Stomach (tissue), 8 donors: ENCODE measurements at regions not wholly inside any gene's neighbourhood (a gene's known extent, or its start where the extent isn't known, plus 50 kb on each side); places are given as distances from the start of the nearest gene placed in this dataset.

Experiments used
- DNase-seq, 2 donors: peaks; one replicate each; pipeline versions ENCODE4 v3.0.0 to v3.0.0-alpha.2; 2013 to 2019
- H3K27ac ChIP-seq, 5 donors: fragments of 200-600 bp in 4 of 5; sonication (generic) in 4 of 5; one replicate each; pipeline ENCODE4 v1.5.1; 2013 to 2019; ENCODE audit warnings: mild to moderate bottlenecking in 1 of 5, moderate library complexity in 1 of 5
- H3K27me3 ChIP-seq, 3 donors: fragments of 200-600 bp; sonication (generic); one replicate each; pipeline ENCODE4 v1.5.1; 2017 to 2019; ENCODE audit warnings: mixed run types in 1 of 3
- H3K36me3 ChIP-seq, 4 donors: fragments of 200-600 bp; sonication (generic); 1 replicate in 3 of 4; 2 replicates in 1 of 4; pipeline ENCODE4 v1.5.1; 2016 to 2019
- H3K4me1 ChIP-seq, 4 donors: fragments of 200-600 bp; sonication (generic); one replicate each; pipeline ENCODE4 v1.5.1; 2016 to 2019
- H3K4me3 ChIP-seq, 4 donors: fragments of 200-600 bp; sonication (generic) in 3 of 4; one replicate each; pipeline ENCODE4 v1.5.1; 2016 to 2019; ENCODE audit warnings: mild to moderate bottlenecking in 1 of 4
- H3K9me3 ChIP-seq, 4 donors: fragments of 200-600 bp; sonication (generic); one replicate each; pipeline ENCODE4 v1.5.1; 2016 to 2019
- CTCF ChIP-seq, 7 experiments: fragments of 450-650 bp in 4 of 7; fragments of 200-600 bp in 3 of 7; sonication (generic) in 3 of 7; IDR thresholded peaks; one replicate each; pipeline ENCODE4 v1.5.1; 2016 to 2019; ENCODE audit warnings: antibody characterized with exemption in 7 of 7, control low read depth in 2 of 7, mild to moderate bottlenecking in 1 of 7
- EP300 ChIP-seq: sonication (generic); formaldehyde crosslinking; IDR thresholded peaks from one replicate; pipeline ENCODE4 v1.6.1; 2017; ENCODE audit warnings: antibody characterized with exemption
- POLR2A ChIP-seq, 4 donors: fragments of 450-650 bp; IDR thresholded peaks; one replicate each; pipeline ENCODE4 v1.6.1; 2016; ENCODE audit warnings: antibody characterized with exemption in 4 of 4, control low read depth in 2 of 4, mild to moderate bottlenecking in 1 of 4, moderate library complexity in 1 of 4
- POLR2AphosphoS5 ChIP-seq, 3 donors: sonication (generic); formaldehyde crosslinking; IDR thresholded peaks; one replicate each; pipeline ENCODE4 v1.6.1; 2016; ENCODE audit warnings: antibody characterized with exemption in 3 of 3
- WGBS, 5 donors: extraction: QIAGEN DNeasy Blood & Tissue Kit in 3 of 5; methylation state at CpG; one replicate each; pipeline versions ENCODE4 v1.1.5 to v1.1.7; 2013 to 2018; 5-methylcytosine and 5-hydroxymethylcytosine counted together
- intact Hi-C: fragments of 100-400 bp; cut with DNase I; formaldehyde crosslinking; loops from one replicate; pipeline ENCODE4 v1.15.1; 2023; ENCODE audit warnings: low total_unique reads
- donor health status: healthy with polysubstance abuse.
- donor health status: Bipolar disorder and iron deficiency.
- donor health status: healthy.

GRCh38 chr18:53918091-53918490, 306.4 kb downstream of the MBD2 start:
- no peaks in the 10 kb centered on the region for H3K4me1 ChIP-seq
- no peaks in the 10 kb centered on the region for H3K36me3 ChIP-seq
- TF ChIP-seq POLR2A (IDR thresholded peaks at IDR 0.05) (no peak), POLR2AphosphoS5 (IDR thresholded peaks at IDR 0.05) (no peak), CTCF (IDR thresholded peaks at IDR 0.05) (no peak), EP300 (no peak)
- H3K27ac ChIP-seq: no peak overlapping the region
- no peak overlapping the region for H3K4me3 ChIP-seq
- 67 to 78% (median 75%) methylated on average over 2 of the region's 2 CpGs for WGBS, 5 donors
- no peaks in the 10 kb centered on the region for H3K27me3 ChIP-seq
- no peak for DNase-seq
- no peaks in the 10 kb centered on the region for H3K9me3 ChIP-seq
- intact Hi-C loops: no loop called here

GRCh38 chr18:53911200-53911599, 313.3 kb downstream of the MBD2 start:
- no peaks in the 10 kb centered on the region for H3K9me3 ChIP-seq
- TF ChIP-seq POLR2AphosphoS5 (IDR thresholded peaks at IDR 0.05) (no peak), EP300 (no peak), POLR2A (IDR thresholded peaks at IDR 0.05) (no peak), CTCF (IDR thresholded peaks at IDR 0.05) (no peak)
- no peaks in the 10 kb centered on the region for H3K36me3 ChIP-seq
- no peak overlapping the region for H3K27ac ChIP-seq
- no peaks in the 10 kb centered on the region for H3K4me1 ChIP-seq
- DNase-seq: no peak
- WGBS, 5 donors: 54 to 76% (median 69%) methylated on average over 2 of the region's 2 CpGs
- no peak overlapping the region for H3K4me3 ChIP-seq
- intact Hi-C loops: no loop called here
- no peaks in the 10 kb centered on the region for H3K27me3 ChIP-seq

- Histone ChIP-seq H3K36me3 (no peaks in the 10 kb centered on the region), H3K27ac (no peak overlapping the region), H3K4me3 (no peak overlapping the region), H3K27me3 (no peaks in the 10 kb centered on the region), H3K9me3 (no peaks in the 10 kb centered on the region), H3K4me1 (no peaks in the 10 kb centered on the region)
- intact Hi-C loops: no loop called here
- WGBS, 5 donors: 45 to 61% (median 57%) methylated on average over 4 of the region's 4 CpGs
- no peak for DNase-seq
- TF ChIP-seq CTCF (IDR thresholded peaks at IDR 0.05) (peak in 1 of 7 experiments; percentile 14), EP300 (no peak), POLR2A (IDR thresholded peaks at IDR 0.05) (no peak), POLR2AphosphoS5 (IDR thresholded peaks at IDR 0.05) (no peak)
These were observed 314.8 kb downstream of the MBD2 start for GRCh38 chr18:53909668-53910067.

- Histone ChIP-seq H3K9me3 (no peaks in the 10 kb centered on the region), H3K4me1 (no peaks in the 10 kb centered on the region), H3K27me3 (no peaks in the 10 kb centered on the region), H3K36me3 (no peaks in the 10 kb centered on the region), H3K27ac (no peak overlapping the region), H3K4me3 (no peak overlapping the region)
- DNase-seq: no peak
- intact Hi-C loops: no loop called here
- no peak for TF ChIP-seq EP300
- no peak for TF ChIP-seq POLR2AphosphoS5 (IDR thresholded peaks at IDR 0.05)
- TF ChIP-seq CTCF (IDR thresholded peaks at IDR 0.05): no peak
- no peak for TF ChIP-seq POLR2A (IDR thresholded peaks at IDR 0.05)
These were observed 316.5 kb downstream of the MBD2 start for GRCh38 chr18:53907921-53908320.

GRCh38 chr18:53906681-53907080, 317.8 kb downstream of the MBD2 start:
- Histone ChIP-seq H3K27me3 (no peaks in the 10 kb centered on the region), H3K27ac (no peak overlapping the region), H3K4me1 (no peaks in the 10 kb centered on the region), H3K4me3 (no peak overlapping the region), H3K9me3 (no peaks in the 10 kb centered on the region), H3K36me3 (no peaks in the 10 kb centered on the region)
- intact Hi-C loops: no loop called here
- peak in 1 of 2 donors; percentile 19 for DNase-seq
- no peak for TF ChIP-seq POLR2AphosphoS5 (IDR thresholded peaks at IDR 0.05)
- 35 to 79% (median 57%) methylated on average over 2 of the region's 2 CpGs for WGBS, 5 donors
